HCT116 (cell line): ENCODE measurements at regions not wholly inside any gene's neighbourhood (a gene's known extent, or its start where the extent isn't known, plus 50 kb on each side); places are given as distances from the start of the nearest gene placed in this dataset.

Experiments used
- ATAC-seq: fragments of 200-7000 bp; cut with Tn5 transposase; 2 replicates; pipeline ENCODE4 v1.9.1; 2020; ENCODE audit warnings: mild to moderate bottlenecking, moderate library complexity
- BruUV-seq: library from RNA; stranded (reverse); fragments of 400-500 nt; replicated peaks from 2 replicates; lab custom pipeline; 2021; lab: Mats Ljungman, UMichigan
- CTCF ChIA-PET: fragments of 300-600 bp; sonication (Branson Sonifier 250); formaldehyde crosslinking; loops from one replicate; lab custom pipeline; 2021; ENCODE audit warnings: antibody characterized with exemption; lab: Charles Lee
- POLR2A ChIA-PET: fragments of 300-600, 350-600 bp; sonication (Branson Sonifier 250); formaldehyde crosslinking; loops from one replicate; lab custom pipeline; 2021; ENCODE audit warnings: antibody characterized with exemption; lab: Charles Lee
- RAD21 ChIA-PET, 2 experiments: fragments of 300-600 bp; sonication (Branson Sonifier 250); formaldehyde crosslinking; loops; one replicate each; lab custom pipeline; 2023; ENCODE audit warnings: low total read pairs in 2 of 2; ENCODE audit not compliant: uncharacterized antibody in 2 of 2, unreplicated experiment in 2 of 2, low non-redundant PET in 1 of 2; lab: Charles Lee
- DNase-seq: peaks from one replicate; pipeline ENCODE4 v3.0.0-alpha.2; 2010; ENCODE audit warnings: low read depth, low spot score
- H2AFZ ChIP-seq: fragments of 200-600 bp; shearing (Covaris generic), sonication (generic); 2 replicates; pipeline ENCODE4 v1.6.1; 2017; ENCODE audit warnings: low read depth, mixed run types, mixed read lengths, antibody characterized with exemption, low read length; ENCODE audit not compliant: poor library complexity, severe bottlenecking
- H3K27ac ChIP-seq: 2 replicates; pipeline ENCODE4 v1.5.1; 2012; ENCODE audit warnings: low read depth, low read length
- H3K27me3 ChIP-seq: fragments of 200-600 bp; sonication (generic); 2 replicates; pipeline ENCODE4 v1.6.1; 2016; ENCODE audit warnings: mixed run types, low read length, mixed read lengths; ENCODE audit not compliant: insufficient read depth
- H3K36me3 ChIP-seq, 2 experiments: fragments of 200-500 bp in 1 of 2; fragments of 200-600 bp in 1 of 2; sonication (Bioruptor generic) in 1 of 2; sonication (generic) in 1 of 2; 2 replicates each; pipeline versions ENCODE4 v1.5.1 to v1.6.1; 2014 to 2016; ENCODE audit warnings: low read length in 2 of 2, inconsistent platforms in 1 of 2, mixed read lengths in 1 of 2, mixed run types in 1 of 2; ENCODE audit not compliant: insufficient read depth in 2 of 2, control insufficient read depth in 1 of 2
- H3K4me1 ChIP-seq, 2 experiments: fragments of 200-600 bp in 1 of 2; sonication (generic) in 1 of 2; 2 replicates each; pipeline versions ENCODE4 v1.5.1 to v1.6.1; 2012 to 2017; ENCODE audit warnings: low read length in 2 of 2, inconsistent platforms in 1 of 2, mild to moderate bottlenecking in 1 of 2, mixed read lengths in 1 of 2, mixed run types in 1 of 2, moderate library complexity in 1 of 2; ENCODE audit not compliant: insufficient read depth in 2 of 2, control insufficient read depth in 1 of 2
- H3K4me2 ChIP-seq: fragments of 200-600 bp; sonication (generic); 2 replicates; pipeline ENCODE4 v1.6.1; 2017; ENCODE audit warnings: mixed run types, low read length, mixed read lengths
- H3K4me3 ChIP-seq, 2 experiments: fragments of 200-600 bp in 1 of 2; sonication (generic) in 1 of 2; replicated peaks in 1 of 2; 2 replicates each; pipeline ENCODE4 v1.5.1; 2011 to 2016; ENCODE audit warnings: low read length in 2 of 2, control low read depth in 1 of 2, low read depth in 1 of 2, mild to moderate bottlenecking in 1 of 2, mixed read lengths in 1 of 2, mixed run types in 1 of 2
- H3K79me2 ChIP-seq: fragments of 200-600 bp; sonication (generic); 2 replicates; pipeline ENCODE4 v1.6.1; 2017; ENCODE audit warnings: mild to moderate bottlenecking, mixed run types, low read length, moderate library complexity, mixed read lengths; ENCODE audit not compliant: insufficient read depth
- H3K9ac ChIP-seq: fragments of 200-600 bp; sonication (generic); 2 replicates; pipeline ENCODE4 v1.6.1; 2016; ENCODE audit warnings: low read length, mixed read lengths
- H3K9me2 ChIP-seq: fragments of 200-600 bp; sonication (generic), shearing (Covaris generic); 2 replicates; pipeline ENCODE4 v1.6.1; 2017; ENCODE audit warnings: mixed run types, mild to moderate bottlenecking, moderate library complexity; ENCODE audit not compliant: insufficient read depth
- H3K9me3 ChIP-seq, 2 experiments: fragments of 200-500 bp in 1 of 2; fragments of 200-600 bp in 1 of 2; sonication (Bioruptor generic) in 1 of 2; sonication (generic) in 1 of 2; 2 replicates each; pipeline ENCODE4 v1.6.1; 2014 to 2017; ENCODE audit warnings: low read length in 2 of 2, mixed read lengths in 2 of 2, inconsistent platforms in 1 of 2, low read depth in 1 of 2, mild to moderate bottlenecking in 1 of 2, mixed run types in 1 of 2, moderate library complexity in 1 of 2; ENCODE audit not compliant: control insufficient read depth in 1 of 2, insufficient read depth in 1 of 2
- H4K20me1 ChIP-seq: fragments of 200-600 bp; sonication (generic), shearing (Covaris generic); 2 replicates; pipeline ENCODE4 v1.6.1; 2017; ENCODE audit warnings: mixed run types, mild to moderate bottlenecking, moderate library complexity; ENCODE audit not compliant: insufficient read depth
- ATF3 ChIP-seq: IDR thresholded peaks from 2 replicates; pipeline ENCODE4 v1.6.1; 2012
- CBX3 ChIP-seq: IDR thresholded peaks from 2 replicates; pipeline ENCODE4 v1.6.1; 2012; ENCODE audit warnings: low read depth
- ELF1 ChIP-seq: IDR thresholded peaks from 2 replicates; pipeline ENCODE4 v1.6.1; 2012; ENCODE audit warnings: low read depth, borderline replicate concordance
- EZH2 ChIP-seq: fragments of 200-600 bp; sonication (generic); IDR thresholded peaks from 2 replicates; pipeline ENCODE4 v1.6.1; 2017; ENCODE audit warnings: antibody characterized with exemption, mixed run types
- EZH2phosphoT487 ChIP-seq: fragments of 200-600 bp; IDR thresholded peaks from 2 replicates; pipeline ENCODE4 v1.6.1; 2018; ENCODE audit warnings: antibody characterized with exemption, borderline replicate concordance
- FOSL1 ChIP-seq: IDR thresholded peaks from 2 replicates; pipeline ENCODE4 v1.6.1; 2012; ENCODE audit warnings: low read depth
- JUND ChIP-seq: IDR thresholded peaks from 2 replicates; pipeline ENCODE4 v1.6.1; 2012
- SIN3A ChIP-seq: IDR thresholded peaks from 2 replicates; pipeline ENCODE4 v1.6.1; 2012; ENCODE audit warnings: low read depth
- SRF ChIP-seq: IDR thresholded peaks from 2 replicates; pipeline ENCODE4 v1.6.1; 2012; ENCODE audit warnings: low read depth
- YY1 ChIP-seq: IDR thresholded peaks from 2 replicates; pipeline ENCODE4 v1.6.1; 2011; ENCODE audit warnings: low read length, low read depth, moderate library complexity, mild to moderate bottlenecking; ENCODE audit not compliant: insufficient replicate concordance; ENCODE audit errors: extremely low read depth
- ZBTB33 ChIP-seq: IDR thresholded peaks from 2 replicates; pipeline ENCODE4 v1.6.1; 2011; ENCODE audit warnings: mild to moderate bottlenecking, low read length, moderate library complexity; ENCODE audit not compliant: insufficient replicate concordance; ENCODE audit errors: extremely low read depth
- ZFX ChIP-seq: fragments of 450-650 bp; IDR thresholded peaks from 2 replicates; pipeline ENCODE4 v1.6.1; 2017
- ZNF274 ChIP-seq: fragments of 200-500 bp; sonication (Bioruptor generic); IDR thresholded peaks from 2 replicates; pipeline ENCODE4 v1.6.1; 2014; ENCODE audit warnings: mild to moderate bottlenecking, low read depth, low read length, inconsistent platforms
- intact Hi-C: fragments of 100-400 bp; cut with micrococcal nuclease; formaldehyde crosslinking; loops from 2 replicates; pipeline ENCODE4 v1.10.0; 2022

GRCh38 chr11:43619863-43620505 is 60.6 kb upstream of the HSD17B12 start:
- H3K79me2 ChIP-seq, result no peaks in the 10 kb centered on the region
- RAD21 ChIA-PET, result no interaction called here
- H3K4me3 ChIP-seq, result no peak overlapping the region
- TF ChIP-seq YY1, result no peak
- TF ChIP-seq SIN3A, result no peak
- no peak for TF ChIP-seq FOSL1
- TF ChIP-seq EZH2, result no peak
- no peak for TF ChIP-seq ZFX
- TF ChIP-seq CBX3, result no peak
- no peak for TF ChIP-seq ATF3
- TF ChIP-seq ZBTB33, result no peak
- TF ChIP-seq ELF1, result no peak
- no peak for TF ChIP-seq SRF
- TF ChIP-seq JUND, result no peak
- no peak for TF ChIP-seq ZNF274
- no peak for TF ChIP-seq EZH2phosphoT487
- H3K27ac ChIP-seq, result no peak overlapping the region
- no peaks in the 10 kb centered on the region for H3K36me3 ChIP-seq
- DNase-seq (no peak), ATAC-seq (no peak)
- no peak overlapping the region for H3K9ac ChIP-seq
- no TSS peak for BruUV-seq
- H2AFZ ChIP-seq, result no peak overlapping the region
- intact Hi-C loops, result no loop called here
- peaks cover 57% of the 10 kb centered on the region for H3K27me3 ChIP-seq
- H3K4me1 ChIP-seq, result no peaks in the 10 kb centered on the region
- no peak overlapping the region for H3K4me2 ChIP-seq
- H3K9me2 ChIP-seq, result no peaks in the 10 kb centered on the region
- no peaks in the 10 kb centered on the region for H3K9me3 ChIP-seq
- CTCF ChIA-PET, result no interaction called here
- POLR2A ChIA-PET, result no interaction called here
- no peaks in the 10 kb centered on the region; the same call in 1 of the 2 replicates for H4K20me1 ChIP-seq
